Limb (tissue), 2 donors: ENCODE measurements at regions not wholly inside any gene's neighbourhood (a gene's known extent, or its start where the extent isn't known, plus 50 kb on each side); places are given as distances from the start of the nearest gene placed in this dataset.
A peak's percentile ranks its signal among the peaks of the same experiment; 100 is the strongest.

Experiments
- DNase-seq, 2 donors: peaks; one replicate each; pipeline ENCODE4 v3.0.0-alpha.2; 2016; ENCODE audit errors: extremely low spot score in 2 of 2

GRCh38 chr2:120865656-120866055 lies 130.0 kb downstream of the GLI2 start:
- no peak for DNase-seq

- DNase-seq: no peak
These were observed 130.4 kb downstream of the GLI2 start for GRCh38 chr2:120866071-120866470.

GRCh38 chr2:120866483-120867140 lies 130.9 kb downstream of the GLI2 start:
- DNase-seq: no peak

- peak; percentile 83 to 91 for DNase-seq
These were observed 131.9 kb downstream of the GLI2 start for GRCh38 chr2:120867290-120868241.

- DNase-seq: no peak
These were observed 132.7 kb downstream of the GLI2 start for GRCh38 chr2:120868366-120868765.

- no peak for DNase-seq
These were observed 133.5 kb downstream of the GLI2 start for GRCh38 chr2:120869036-120869729.

- no peak for DNase-seq
These were observed 134.2 kb downstream of the GLI2 start for GRCh38 chr2:120869730-120870466.

GRCh38 chr2:120870467-120870788 lies 134.8 kb downstream of the GLI2 start:
- no peak for DNase-seq

- DNase-seq: no peak
These were observed 135.5 kb downstream of the GLI2 start for GRCh38 chr2:120871016-120871635.

GRCh38 chr2:120871881-120872620 lies 136.4 kb downstream of the GLI2 start:
- no peak for DNase-seq

GRCh38 chr2:120873958-120874887 lies 138.6 kb downstream of the GLI2 start:
- no peak for DNase-seq

GRCh38 chr2:120874888-120875275 lies 139.2 kb downstream of the GLI2 start:
- no peak for DNase-seq

- DNase-seq: peak in 1 of 2 donors; percentile 60
These were observed 139.8 kb downstream of the GLI2 start for GRCh38 chr2:120875431-120875830.

- DNase-seq: no peak
These were observed 141.0 kb downstream of the GLI2 start for GRCh38 chr2:120876526-120877280.

- DNase-seq: no peak
These were observed 141.7 kb downstream of the GLI2 start for GRCh38 chr2:120877409-120877808.

- no peak for DNase-seq
These were observed 143.3 kb downstream of the GLI2 start for GRCh38 chr2:120878970-120879369.

GRCh38 chr2:120879431-120880295 lies 144.0 kb downstream of the GLI2 start:
- DNase-seq: no peak

GRCh38 chr2:120880381-120880780 lies 144.7 kb downstream of the GLI2 start:
- no peak for DNase-seq
